Eye (tissue), 1 donor: ENCODE measurements at regions not wholly inside any gene's neighbourhood (a gene's known extent, or its start where the extent isn't known, plus 50 kb on each side); places are given as distances from the start of the nearest gene placed in this dataset.
A peak's percentile ranks its signal among the peaks of the same experiment; 100 is the strongest.
"Not testable (repeated sequence)": the region's sequence is repeated elsewhere in the genome, so short reads cannot be mapped to it uniquely, and the experiment has no call there.

Experiments
- DNase-seq: peaks from one replicate; pipeline ENCODE4 v3.0.0-alpha.2; 2015

DNA sequence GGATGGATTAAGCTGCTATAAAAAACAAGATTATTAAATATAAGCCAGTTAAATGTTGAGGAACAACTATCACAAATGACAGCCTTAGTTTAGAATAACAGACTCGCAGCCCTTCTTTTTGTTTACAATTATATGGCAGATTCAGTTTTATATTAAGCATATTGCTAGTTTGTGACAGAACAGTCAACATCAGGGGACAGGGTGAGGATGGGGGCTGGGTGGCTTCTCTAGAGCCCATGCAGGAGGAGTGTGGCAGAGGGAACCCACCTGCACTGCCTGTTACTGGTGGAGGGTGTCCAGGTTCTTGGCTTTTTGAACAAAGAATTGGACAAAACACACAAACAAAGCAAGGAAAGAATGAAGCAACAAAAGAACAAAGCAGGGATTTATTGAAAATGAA is 799.7 kb downstream of the PRIM2 start:
- DNase-seq: not testable (repeated sequence)

DNA sequence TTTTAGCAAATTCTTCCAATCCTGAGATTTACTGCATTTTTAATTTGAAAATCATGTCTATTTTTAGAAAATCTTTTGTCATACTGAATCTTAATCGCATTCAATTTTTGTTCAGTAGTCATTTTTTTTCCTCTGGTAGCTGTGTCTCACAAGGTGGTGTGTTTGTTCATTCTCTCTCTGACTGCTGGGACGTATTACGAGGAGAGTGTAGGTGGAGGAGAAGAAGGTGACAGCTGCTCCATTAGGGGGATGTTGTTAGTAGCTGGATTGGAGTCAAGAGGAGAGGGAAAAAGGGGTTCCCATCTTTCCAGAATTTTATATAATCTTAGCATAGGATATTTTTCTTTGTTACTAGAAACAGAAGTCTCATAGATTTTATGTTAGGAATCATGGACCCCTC is 804.2 kb downstream of the PRIM2 start:
- not testable (repeated sequence) for DNase-seq

DNA sequence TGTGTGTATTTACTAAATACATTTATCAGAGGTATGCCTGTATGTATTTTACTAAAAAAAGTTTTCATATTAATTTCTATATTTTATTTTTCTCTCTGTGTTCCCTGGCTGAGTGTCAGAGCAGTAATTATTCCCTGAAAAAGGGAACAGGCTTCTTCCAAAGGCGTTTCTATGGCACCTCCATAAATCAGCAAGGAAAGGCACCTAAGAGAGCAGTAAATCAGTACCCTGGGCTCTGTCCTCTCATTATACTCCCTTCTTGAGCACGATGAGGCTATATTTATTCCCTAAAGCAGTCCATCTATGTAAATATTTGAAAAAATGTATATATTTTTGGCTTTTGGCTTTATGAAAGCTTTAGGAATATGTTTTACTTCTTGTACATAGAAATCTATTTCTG is 806.3 kb downstream of the PRIM2 start:
- DNase-seq: not testable (repeated sequence)

DNA sequence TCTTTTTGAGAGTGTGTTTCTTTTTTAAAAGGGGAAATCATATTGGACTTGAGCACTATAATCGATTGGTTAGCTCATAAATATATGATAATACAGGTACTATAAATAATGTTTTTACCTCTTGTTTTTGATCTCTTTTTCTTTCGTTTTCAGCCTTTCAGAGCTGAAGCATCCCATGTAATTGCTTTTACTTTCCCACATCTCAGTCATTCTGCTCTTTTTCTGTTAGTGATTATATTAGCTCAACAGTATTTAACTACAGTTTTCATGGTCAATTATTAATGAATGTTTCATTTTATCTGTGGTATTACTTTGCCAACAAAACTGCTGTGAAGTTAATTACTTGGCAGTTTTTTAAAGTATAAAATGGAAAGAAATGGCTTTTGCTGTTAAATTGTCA is 811.1 kb downstream of the PRIM2 start:
- not testable (repeated sequence) for DNase-seq

DNA sequence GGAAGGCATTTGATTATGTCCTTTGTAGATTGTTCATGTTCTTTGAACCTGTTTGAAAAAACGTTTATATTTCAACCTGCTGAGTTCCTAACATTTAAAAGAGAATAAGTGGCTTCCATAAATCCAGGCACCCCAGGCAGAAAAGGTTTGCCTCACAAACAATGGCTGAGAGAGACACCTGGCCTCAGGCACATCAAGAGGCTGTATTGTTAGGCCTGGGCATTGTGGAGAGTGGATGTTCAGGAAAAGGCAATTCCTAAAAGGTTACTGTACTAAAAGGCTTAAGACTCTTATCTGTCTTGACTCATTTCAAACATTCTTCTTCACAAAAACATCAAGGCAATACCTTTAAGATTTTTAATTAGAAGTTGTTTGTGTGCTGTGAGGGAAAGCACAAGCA is 811.7 kb downstream of the PRIM2 start:
- DNase-seq: not testable (repeated sequence)

DNA sequence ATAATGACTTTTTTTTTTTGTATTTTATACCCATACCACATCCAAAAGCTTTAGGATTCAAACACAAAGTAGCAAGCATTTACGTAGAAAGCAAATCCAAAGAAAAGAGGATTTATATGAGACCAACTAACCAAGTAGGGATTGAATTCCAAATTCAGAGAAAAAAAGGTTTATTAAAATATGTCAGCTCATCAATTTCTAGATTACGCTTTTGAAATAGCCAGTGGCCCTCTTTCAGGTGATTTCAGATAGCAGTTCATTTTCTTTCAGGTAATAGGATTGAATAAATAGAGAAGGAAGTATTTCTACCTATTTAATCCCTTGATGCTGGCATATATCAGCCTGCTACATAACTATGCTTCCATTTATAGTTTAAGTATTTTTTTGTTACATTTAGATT is 822.3 kb downstream of the PRIM2 start:
- DNase-seq: not testable (repeated sequence)

DNA sequence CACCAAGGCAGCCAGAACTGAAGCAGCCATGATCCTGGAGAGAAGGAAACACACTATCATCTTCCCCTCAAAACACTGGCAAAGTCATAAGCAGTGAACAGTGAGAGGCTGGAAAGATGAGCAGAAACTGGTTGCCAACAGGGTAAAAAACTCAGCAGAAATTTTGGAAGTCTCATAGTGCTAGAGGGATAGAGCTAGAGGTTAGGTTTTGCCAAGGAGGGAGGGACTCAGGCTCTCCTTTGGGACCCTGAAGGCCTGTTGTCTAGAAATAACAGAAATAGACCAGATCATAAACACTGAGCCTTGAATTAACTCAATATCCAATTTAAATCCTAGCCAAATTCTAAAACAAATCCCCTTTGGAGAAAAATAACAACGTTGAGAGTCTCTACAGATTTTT is 853.6 kb downstream of the PRIM2 start:
- not testable (repeated sequence) for DNase-seq

DNA sequence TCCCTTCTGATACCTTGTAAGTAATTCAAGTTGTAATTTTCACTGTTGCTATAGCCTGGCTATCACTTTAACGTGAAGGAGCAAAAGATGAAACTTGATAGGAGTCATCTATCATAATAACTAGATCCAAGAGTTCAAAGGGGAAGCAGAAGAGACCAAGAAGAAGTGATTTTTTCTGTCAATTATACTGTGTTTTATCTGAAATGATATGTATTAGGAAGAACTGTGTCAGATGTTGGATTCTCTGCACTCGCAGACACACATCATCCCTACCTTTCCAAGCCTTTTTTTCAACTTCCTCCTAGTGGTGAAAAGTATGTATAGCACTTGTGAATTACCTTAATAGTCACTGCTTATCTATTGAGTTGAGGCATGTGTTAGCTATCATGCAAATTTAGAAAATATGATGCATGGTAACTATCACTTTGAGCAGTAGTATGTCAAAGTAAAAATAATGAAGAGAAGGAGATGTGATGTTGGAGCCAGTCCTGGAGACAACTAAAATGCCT is 864.2 kb downstream of the PRIM2 start:
- DNase-seq: not testable (repeated sequence)

DNA sequence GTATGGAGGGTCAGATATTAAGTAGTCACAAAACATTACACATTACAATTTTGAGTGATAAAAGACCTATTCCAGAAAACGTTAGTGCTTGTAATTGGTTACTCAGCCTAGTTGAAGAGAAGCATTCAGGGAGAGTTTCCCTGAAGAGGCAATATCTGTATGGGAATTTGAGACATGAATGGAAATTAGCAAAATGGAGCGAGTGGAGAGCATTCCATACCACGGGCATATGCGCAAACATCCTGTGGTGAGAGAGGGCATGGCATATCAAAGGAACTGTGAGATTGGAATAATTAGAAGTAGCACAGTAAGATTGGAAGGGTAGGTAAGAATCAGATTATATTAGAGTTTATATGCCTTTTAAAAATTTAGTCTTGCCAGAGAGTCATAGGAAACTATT is 867.9 kb downstream of the PRIM2 start:
- DNase-seq: not testable (repeated sequence)

DNA sequence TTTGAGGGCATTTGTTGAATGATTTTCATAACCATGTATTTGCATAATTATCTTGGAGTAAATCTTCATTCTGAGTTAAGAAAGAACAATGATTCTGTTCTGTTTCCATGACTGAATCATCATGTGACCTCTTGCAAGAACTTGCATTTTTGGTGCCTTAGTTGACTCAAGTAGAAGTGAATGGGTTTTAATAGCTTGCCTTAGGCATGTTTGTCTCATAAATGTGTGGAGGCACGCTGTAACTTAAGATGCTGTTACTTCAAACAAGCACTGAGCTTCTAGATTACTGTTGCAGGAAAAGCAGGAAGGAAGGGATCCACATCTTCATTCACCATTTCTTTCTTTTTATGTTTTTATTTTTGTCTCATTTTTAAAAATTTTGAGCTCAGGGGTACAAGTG is 875.8 kb downstream of the PRIM2 start:
- peak; percentile 8 for DNase-seq

DNA sequence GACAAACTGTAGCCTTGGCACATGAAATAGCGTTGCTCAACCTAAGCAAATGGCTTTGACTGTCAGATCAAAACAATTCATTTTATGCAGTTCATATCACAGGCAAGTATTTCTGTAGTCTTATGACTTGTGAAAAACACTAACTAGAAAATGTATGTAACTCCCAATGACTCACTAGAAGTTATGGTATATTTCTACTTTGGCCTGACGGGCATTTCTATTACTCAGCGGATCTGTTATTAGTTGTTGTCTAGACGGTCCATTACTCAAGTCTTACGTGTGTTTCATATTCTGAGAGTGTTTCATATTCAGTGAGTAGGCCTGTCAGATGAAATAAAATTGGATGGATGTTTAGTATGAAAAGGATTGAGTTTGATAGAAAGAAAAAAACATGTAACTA is 880.9 kb downstream of the PRIM2 start:
- DNase-seq: peak; percentile 38

DNA sequence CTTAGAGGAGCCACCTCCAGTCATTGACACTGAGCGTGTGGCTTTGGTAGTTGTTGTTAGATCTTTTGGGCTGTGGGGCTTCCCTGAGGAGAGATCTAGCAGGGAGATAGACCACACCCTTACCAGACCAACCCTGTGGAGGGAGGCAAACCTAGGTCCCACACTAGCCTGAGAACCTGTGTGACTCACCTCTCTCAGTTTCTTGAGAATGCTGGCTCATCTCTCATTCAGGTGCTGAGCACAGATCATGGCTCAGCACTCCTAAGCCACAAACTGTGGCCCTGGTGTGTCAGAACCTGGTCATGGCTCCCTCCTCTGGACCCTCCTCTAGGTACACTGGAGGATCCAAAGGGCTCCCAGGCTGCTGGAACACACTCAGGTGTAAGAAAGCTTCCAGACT is 919.7 kb downstream of the PRIM2 start:
- DNase-seq: not testable (repeated sequence)

DNA sequence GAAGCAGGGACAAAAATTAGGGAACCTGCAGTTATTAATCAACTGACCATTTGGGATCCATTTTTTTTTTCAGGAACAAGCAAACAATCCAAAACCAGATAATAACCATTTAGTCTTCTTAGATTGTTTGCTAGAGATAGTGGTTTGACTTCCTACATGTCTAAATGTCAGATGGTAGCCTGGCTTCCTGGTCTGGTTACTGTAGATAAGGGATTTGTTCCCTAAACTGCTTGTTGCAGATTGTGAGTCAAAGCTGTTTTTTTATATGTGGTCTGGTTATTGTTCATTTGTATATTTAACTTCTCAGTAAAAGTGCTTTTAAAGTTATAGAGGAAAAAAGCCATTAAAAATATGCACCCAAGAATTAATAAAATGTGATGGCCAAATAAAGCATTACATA is 921.0 kb downstream of the PRIM2 start:
- not testable (repeated sequence) for DNase-seq

DNA sequence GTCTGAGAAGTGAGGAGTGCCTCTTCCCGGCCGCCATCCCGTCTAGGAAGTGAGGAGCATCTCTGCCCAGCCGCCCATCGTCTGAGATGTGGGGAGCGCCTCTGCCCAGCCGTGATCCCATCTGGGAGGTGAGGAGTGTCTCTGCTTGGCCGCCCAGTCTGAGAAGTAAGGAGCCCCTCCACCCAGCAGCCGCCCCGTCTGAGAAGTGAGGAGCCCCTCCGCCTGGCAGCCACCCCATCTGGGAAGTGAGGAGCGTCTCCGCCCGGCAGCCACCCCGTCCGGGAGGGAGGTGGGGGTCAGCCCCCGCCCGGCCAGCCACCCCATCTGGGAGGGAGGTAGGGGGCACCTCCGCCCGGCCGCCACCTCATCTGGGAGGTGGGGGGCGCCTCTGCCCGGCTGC is 940.2 kb downstream of the PRIM2 start:
- not testable (repeated sequence) for DNase-seq

DNA sequence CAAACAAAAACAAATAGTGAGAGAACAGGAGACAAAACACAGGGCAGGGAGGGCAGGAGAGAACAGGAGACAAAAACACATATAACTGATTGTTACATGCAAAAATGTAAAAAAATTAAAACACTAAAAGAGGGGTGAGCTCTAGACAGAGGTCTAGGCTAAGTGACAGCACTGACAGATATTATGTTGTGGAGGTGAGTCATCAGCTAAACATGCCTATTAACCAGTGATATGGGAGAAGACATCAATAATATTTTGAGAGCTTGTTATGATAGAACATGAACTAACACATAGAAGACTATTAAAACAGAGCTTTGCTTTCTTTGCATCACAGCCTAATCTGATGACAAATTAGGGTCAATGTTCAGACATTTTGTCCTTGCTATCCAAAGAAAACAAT is 972.7 kb downstream of the PRIM2 start:
- no peak for DNase-seq

DNA sequence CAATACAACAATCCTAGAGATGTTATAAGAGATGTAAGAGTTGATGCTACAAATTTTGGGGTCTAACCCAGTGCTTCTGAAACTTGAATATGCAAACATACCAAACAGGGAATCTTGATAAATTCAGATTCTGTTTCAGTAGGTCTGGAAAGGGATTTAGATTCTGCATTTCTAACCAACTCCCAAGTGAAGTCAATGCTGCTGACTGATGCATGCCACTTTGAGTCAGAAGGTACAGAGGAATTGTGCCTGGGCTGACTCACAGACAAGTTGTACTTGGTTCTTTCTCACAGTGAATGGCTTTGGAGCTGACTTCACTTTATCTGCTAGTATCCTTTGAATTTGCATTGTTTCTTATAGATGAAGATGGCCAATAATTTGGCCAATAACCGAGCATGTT is 973.9 kb downstream of the PRIM2 start:
- not testable (repeated sequence) for DNase-seq

DNA sequence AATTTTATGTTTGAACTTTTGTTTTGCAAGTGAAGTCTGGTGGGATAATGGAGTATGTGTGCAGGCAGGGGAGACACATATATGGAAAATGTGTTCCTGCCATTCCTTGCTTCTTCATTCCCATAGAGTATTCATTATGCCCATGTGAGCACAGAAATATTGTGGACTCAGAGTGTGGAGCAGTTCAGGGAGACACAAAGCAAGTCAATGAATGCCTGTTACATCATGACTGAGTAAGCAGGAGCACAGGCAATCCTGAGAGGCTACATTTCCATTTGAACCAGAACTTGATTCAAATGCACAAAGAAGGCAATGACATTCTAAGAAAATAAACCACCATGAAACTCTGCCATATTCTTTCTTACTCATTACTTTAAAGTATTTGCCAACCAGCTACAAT is 990.5 kb downstream of the PRIM2 start:
- DNase-seq: not testable (repeated sequence)

DNA sequence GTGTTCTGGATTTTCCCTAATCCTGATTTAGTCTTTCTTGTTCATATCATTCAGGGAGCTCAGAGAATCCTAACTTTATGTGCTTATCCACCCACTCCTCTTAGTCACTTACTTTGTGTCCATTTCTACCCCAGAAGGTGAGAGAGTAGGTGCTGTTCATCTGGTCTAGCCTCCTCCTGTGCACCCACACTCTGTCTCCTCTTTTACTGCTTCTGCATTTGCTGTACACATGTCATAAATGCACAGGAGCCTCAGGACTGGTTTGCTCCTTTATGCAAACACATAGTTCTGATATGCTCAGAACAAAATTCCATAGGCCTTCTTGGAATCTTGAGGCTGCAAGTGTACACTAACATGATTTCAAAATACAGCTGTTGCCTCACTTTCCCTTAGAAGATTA is 1014.7 kb downstream of the PRIM2 start:
- DNase-seq: not testable (repeated sequence)

DNA sequence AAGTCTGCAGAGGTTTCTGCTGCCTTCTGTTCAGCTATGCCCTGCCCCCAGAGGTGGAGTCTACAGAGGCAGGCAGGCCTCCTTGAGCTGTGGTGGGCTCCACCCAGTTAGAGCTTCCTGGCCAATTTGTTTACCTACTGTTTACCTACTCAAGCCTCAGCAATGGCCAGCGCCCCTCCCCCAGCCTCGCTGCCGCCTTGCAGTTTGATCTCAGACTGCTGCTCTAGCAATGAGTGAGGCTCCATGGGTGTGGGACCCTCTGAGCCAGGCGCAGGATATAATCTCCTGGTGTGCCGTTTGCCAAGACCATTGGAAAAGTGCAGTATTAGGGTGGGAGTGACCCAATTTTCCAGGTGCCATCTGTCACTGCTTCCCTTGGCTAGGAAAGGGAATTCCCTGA is 1024.9 kb downstream of the PRIM2 start:
- DNase-seq: not testable (repeated sequence)

DNA sequence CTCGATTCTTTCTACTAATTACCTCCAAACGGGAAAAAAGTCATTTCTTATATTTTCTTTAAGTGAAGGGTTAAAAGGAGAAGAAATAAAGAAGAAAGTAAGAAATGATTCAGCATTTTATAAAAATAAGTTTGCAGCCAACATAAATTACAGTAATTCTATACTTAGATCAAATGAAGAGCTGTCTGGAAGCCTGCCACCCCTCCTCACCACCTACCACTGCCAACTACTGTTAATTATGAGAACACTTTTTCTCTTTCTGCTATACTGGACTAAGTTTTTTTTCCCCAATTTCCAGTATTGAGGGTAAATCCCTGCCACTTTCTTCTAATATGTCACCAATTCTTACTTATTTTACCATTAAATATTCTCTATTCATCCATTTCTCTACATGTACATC is 1030.1 kb downstream of the PRIM2 start:
- DNase-seq: not testable (repeated sequence)

DNA sequence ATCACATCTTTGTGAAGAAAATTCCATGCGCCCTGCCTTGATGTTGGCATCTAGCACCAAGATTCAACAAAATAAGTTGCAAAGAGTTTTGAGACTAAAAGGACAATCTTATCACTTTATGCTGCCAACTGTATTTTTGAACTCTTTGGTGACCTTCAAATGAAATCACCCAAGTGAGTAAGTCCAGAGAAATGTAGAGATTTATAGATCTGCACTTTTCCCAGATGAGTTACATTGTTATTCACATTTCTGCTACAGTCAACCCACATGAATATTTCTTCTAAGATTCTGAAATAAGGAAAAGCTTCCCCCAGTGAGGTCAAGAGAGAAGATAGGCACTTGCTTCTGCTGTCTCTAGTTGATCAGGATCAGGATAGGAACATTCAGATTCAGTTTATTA is 1034.2 kb downstream of the PRIM2 start:
- DNase-seq: not testable (repeated sequence)

DNA sequence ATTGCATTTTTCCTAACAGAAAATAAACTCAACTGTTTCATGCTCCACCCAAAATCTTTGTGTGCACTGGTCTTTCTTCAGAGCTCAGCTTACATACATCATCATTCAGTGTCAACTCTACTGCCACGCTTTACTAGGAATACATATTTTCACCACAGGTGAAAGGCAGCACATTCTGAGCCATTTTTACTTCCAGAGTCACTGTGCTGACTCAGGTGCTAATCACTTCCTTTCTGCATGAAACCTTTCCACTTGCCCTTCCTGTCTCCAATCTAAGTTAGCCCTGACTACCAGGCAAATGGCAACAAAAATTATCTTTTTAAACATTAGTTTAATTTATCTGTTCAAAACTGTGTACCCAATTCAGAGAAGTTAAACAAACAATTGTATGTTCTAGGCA is 1041.0 kb downstream of the PRIM2 start:
- not testable (repeated sequence) for DNase-seq

DNA sequence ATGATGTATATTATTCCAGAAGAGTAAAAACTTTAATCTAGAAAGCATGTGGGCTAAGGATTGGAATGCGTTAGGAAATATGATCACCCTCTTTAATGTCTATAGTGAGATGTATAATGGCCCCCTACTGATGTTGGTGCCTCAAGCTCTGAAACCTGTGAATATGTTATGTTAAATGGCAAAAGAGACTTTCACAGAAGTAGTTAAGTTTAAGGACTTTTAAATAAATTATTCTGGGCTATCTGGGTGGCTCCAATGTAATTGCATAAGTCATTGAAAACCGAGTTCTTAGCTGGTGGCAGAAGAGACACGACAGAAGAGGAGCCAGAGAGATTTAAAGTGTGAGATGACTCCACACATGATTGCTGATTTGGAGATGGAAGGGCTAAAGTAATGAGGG is 1048.4 kb downstream of the PRIM2 start:
- DNase-seq: not testable (repeated sequence)

DNA sequence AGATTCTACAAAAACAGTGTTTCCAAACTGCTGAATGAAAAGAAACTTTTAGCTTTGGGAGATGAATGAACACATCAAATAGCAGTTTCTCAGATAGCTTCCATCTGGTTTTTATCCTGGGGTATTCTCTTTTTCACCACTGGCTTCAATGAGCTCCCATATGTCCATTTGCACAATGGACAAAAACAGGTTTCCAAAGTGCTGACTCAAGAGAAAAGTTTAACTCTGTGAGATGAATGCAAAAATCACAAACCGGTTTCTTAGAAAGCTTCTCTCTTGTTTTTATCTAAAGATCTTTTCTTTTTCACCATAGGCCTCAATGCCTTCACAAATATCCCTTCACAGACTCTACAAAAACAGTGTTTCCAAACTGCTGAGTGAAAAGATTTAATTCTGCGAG is 1089.2 kb downstream of the PRIM2 start:
- DNase-seq: not testable (repeated sequence)

DNA sequence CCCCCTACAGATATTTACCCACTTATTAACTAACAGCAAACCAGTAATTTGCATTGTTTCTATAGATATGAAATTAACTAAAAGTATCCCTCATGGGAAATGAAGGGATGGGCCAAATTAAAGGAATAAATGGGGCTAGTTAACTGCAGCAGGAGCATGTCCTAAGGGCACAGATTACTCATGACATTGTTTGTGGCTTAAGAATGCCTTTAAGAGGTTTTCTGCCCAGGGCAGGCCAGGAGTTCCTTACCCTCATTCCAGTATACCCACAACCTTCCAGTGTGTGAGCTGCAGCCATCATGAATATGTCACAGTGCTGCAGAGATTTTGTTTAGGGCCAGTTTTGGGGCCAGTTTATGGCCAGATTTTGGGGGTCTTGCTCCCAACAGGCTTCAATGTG is 1101.9 kb downstream of the PRIM2 start:
- no peak for DNase-seq
